ENCODE measurements at regions not wholly inside any gene's neighbourhood (a gene's known extent, or its start where the extent isn't known, plus 50 kb on each side); places are given as distances from the start of the nearest gene placed in this dataset.

DNA sequence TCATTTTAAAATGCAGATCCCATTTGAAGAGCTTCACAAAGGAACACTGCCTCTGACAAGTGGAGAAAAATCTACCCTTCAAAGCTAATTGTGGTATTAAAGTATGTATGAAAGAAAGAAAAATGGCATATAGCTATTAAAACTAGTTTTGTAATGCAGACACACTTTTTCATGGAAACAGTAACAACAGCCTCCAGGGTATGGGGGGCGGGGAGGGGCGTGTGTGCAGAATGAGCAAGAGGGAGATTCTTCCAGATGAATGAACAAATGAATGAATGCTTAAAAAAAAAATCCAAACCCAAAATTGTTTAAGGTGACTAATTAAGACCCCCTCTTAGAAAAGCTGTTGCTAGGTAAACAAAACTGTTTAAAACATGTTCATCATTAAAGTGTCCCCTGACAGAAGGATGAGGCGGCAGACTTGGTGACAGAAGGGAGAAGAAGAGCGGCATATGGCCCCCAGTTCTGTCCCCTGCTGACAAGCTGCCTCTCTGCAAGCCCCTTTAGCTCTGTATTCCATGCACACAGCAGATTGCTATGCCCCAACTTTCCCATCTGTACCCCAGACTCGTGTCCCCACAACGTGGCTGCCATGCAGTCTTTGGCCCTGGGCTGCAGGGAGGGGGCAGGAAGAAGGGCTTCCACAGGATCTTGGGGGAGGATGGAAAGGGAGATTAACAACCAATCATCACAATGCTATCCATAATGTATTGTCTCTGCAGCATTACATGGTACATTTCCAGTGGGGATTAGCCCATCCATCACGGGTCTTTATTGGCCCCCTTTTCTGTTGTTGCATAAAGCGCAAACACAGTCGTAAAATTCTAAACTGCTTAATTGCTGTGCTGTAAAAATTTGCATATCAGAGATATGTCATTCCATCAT is 108.4 kb upstream of the OLIG3 start:
- TF ChIP-seq CTCF (IDR thresholded peaks at IDR 0.05; ENCODE audit: control insufficient read depth, insufficient read depth, low read depth, low read length, missing control alignments): no peak
- no peak for DNase-seq (ENCODE audit: low read depth)
- H3K4me3 ChIP-seq (ENCODE audit: control insufficient read depth, low read depth, low read length): no peak overlapping the region

DNA sequence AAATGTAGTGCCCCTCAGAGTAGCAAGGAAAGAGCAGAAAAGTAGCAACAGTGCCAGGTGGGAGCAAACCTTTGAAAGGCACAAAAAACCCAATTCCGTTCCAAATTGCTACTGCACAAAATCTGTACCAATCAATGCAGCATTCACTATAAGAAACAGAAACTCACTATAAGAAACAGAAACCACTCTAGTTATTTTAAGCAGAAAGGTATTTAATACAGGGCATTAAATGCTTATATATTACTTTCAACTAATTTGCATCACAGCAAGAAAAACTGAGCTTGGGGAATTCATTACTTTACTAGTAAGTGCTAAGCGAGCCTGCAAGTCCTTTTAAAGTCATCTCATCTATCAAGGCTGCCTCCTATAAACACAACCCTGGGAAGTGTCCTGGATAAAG is 116.5 kb upstream of the OLIG3 start:
- no peak for TF ChIP-seq CTCF (IDR thresholded peaks at IDR 0.05; ENCODE audit: control insufficient read depth, insufficient read depth, low read depth, low read length, missing control alignments)
- DNase-seq (ENCODE audit: low read depth): no peak
- no peak overlapping the region for H3K4me3 ChIP-seq (ENCODE audit: control insufficient read depth, low read depth, low read length)

GRCh38 chr6:137623293-137623692 is 129.1 kb upstream of the OLIG3 start:
- DNase-seq (ENCODE audit: low read depth): no peak
- no peak for TF ChIP-seq CTCF (IDR thresholded peaks at IDR 0.05; ENCODE audit: control insufficient read depth, insufficient read depth, low read depth, low read length, missing control alignments)
- no peak overlapping the region for H3K4me3 ChIP-seq (ENCODE audit: control insufficient read depth, low read depth, low read length)

DNA sequence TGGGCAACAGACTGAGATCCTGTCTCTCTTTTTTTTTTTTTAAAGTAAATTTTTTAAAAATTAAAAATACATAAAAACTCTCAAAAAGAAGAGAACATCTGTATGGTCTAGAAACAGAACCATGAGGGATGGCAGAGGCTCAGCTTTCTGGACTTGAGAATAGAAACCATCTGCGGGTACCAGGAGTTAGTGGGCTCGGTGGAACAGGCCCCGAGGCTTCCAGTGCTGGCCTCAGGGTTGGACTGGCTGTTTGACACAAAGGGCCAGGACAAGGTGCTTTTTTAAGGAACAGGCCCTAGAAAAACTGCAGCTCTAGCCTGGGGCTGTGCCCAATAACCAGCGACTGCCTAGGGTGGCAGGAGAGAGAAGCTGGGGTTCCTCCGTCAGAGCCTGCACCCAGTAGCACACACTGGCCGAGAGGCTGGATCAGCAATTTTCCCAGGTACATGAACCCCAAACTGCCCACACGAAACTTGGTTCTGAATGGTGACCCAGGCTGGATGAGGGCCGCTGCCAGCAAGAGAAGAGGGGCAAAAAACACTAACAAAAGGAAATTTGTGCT is 131.0 kb upstream of the OLIG3 start:
- H3K4me3 ChIP-seq (ENCODE audit: control insufficient read depth, low read depth, low read length): no peak overlapping the region
- TF ChIP-seq CTCF (IDR thresholded peaks at IDR 0.05; ENCODE audit: control insufficient read depth, insufficient read depth, low read depth, low read length, missing control alignments): no peak
- no peak for DNase-seq (ENCODE audit: low read depth)

DNA sequence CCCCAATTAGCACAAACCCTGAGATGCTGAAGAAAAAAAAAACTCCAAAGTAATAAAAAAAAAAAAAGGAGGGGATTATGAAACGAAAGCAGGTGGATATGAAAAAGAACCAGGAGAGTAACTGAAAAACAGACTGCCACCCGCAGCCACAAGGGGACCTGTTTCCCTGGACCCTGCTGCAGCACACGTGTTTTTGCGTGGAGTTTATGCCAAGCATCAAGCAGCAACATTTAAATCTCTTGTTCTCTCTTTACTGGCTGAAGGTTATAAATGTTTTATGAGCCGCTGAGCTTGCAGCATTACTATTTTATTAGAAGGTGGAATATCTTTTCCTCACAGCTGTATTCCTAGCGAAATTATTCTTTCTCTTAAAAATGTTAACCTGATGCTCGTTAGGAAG is 131.6 kb upstream of the OLIG3 start:
- TF ChIP-seq CTCF (IDR thresholded peaks at IDR 0.05; ENCODE audit: control insufficient read depth, insufficient read depth, low read depth, low read length, missing control alignments): peak; percentile 24

GRCh38 chr6:137630666-137631065 is 136.5 kb upstream of the OLIG3 start:
- TF ChIP-seq CTCF (IDR thresholded peaks at IDR 0.05; ENCODE audit: control insufficient read depth, insufficient read depth, low read depth, low read length, missing control alignments): no peak

More for the DNA sequence above, 131.6 kb upstream of the OLIG3 start:
- no peak overlapping the region for H3K4me3 ChIP-seq (ENCODE audit: control insufficient read depth, low read depth, low read length)
- DNase-seq (ENCODE audit: low read depth): no peak

More at GRCh38 chr6:137630666-137631065, 136.5 kb upstream of the OLIG3 start:
- H3K4me3 ChIP-seq (ENCODE audit: control insufficient read depth, low read depth, low read length): no peak overlapping the region
- no peak for DNase-seq (ENCODE audit: low read depth)
